GM12873 (cell line): ENCODE measurements at regions not wholly inside any gene's neighbourhood (a gene's known extent, or its start where the extent isn't known, plus 50 kb on each side); places are given as distances from the start of the nearest gene placed in this dataset.

ENCODE experiments used
- CTCF ChIP-seq: IDR thresholded peaks from 2 replicates; pipeline ENCODE4 v1.5.1; 2012; ENCODE audit warnings: low read depth, mild to moderate bottlenecking, moderate library complexity, low read length, control low read depth; ENCODE audit not compliant: insufficient read depth; ENCODE audit errors: missing control alignments

- TF ChIP-seq CTCF: no peak
Measured at GRCh38 chr6:5937169-5937909, 69.4 kb downstream of the NRN1 start.

- no peak for TF ChIP-seq CTCF
Measured at GRCh38 chr6:5936631-5937030, 70.1 kb downstream of the NRN1 start.

GRCh38 chr6:5936140-5936539, 70.6 kb downstream of the NRN1 start:
- no peak for TF ChIP-seq CTCF

- no peak for TF ChIP-seq CTCF
Measured at GRCh38 chr6:5930968-5931367, 75.8 kb downstream of the NRN1 start.

GRCh38 chr6:5930143-5930770, 76.5 kb downstream of the NRN1 start:
- no peak for TF ChIP-seq CTCF

GRCh38 chr6:5923840-5924239, 82.9 kb downstream of the NRN1 start:
- TF ChIP-seq CTCF: no peak

GRCh38 chr6:5922230-5922629, 84.5 kb downstream of the NRN1 start:
- no peak for TF ChIP-seq CTCF
